RWPE2 (cell line): ENCODE measurements at regions not wholly inside any gene's neighbourhood (a gene's known extent, or its start where the extent isn't known, plus 50 kb on each side); places are given as distances from the start of the nearest gene placed in this dataset.
"Not testable (repeated sequence)": the region's sequence is repeated elsewhere in the genome, so short reads cannot be mapped to it uniquely, and the experiment has no call there.

Experiments
- ATAC-seq: fragments of 200-7000 bp; cut with Tn5 transposase; 3 replicates; pipeline ENCODE4 v1.9.1; 2021; ENCODE audit warnings: low read depth
- DNase-seq: peaks from one replicate; pipeline ENCODE4 v3.0.0-alpha.2; 2020; ENCODE audit warnings: low spot score
- H3K27ac ChIP-seq: fragments of 450-650 bp; 2 replicates; pipeline ENCODE4 v1.5.1; 2017; ENCODE audit warnings: mild to moderate bottlenecking; ENCODE audit not compliant: poor library complexity, severe bottlenecking
- H3K27me3 ChIP-seq: fragments of 250-450 bp; sonication (Bioruptor Pico); 2 replicates; pipeline ENCODE4 v1.5.1; 2021; ENCODE audit warnings: mild to moderate bottlenecking, moderate library complexity; ENCODE audit not compliant: insufficient read depth, poor library complexity, severe bottlenecking
- H3K36me3 ChIP-seq: fragments of 250-450 bp; sonication (Bioruptor Pico); 2 replicates; pipeline ENCODE4 v1.5.1; 2020; ENCODE audit warnings: low read depth, mild to moderate bottlenecking, moderate library complexity
- H3K4me1 ChIP-seq: fragments of 250-450 bp; sonication (Bioruptor Pico); 2 replicates; pipeline ENCODE4 v1.5.1; 2021; ENCODE audit warnings: mild to moderate bottlenecking, moderate library complexity; ENCODE audit not compliant: insufficient read depth, poor library complexity, severe bottlenecking
- H3K4me3 ChIP-seq: fragments of 250-450 bp; sonication (Bioruptor Pico); 2 replicates; pipeline ENCODE4 v1.5.1; 2021; ENCODE audit warnings: mild to moderate bottlenecking, moderate library complexity; ENCODE audit not compliant: severe bottlenecking
- H3K9me3 ChIP-seq: fragments of 250-450 bp; sonication (Bioruptor Pico); 2 replicates; pipeline ENCODE4 v1.5.1; 2021; ENCODE audit warnings: mild to moderate bottlenecking, moderate library complexity; ENCODE audit not compliant: severe bottlenecking
- TF ChIP-seq, protein P1 (sequence below): fragments of 450-650 bp; IDR thresholded peaks from one replicate; pipeline ENCODE4 v1.5.1; 2017; ENCODE audit warnings: mild to moderate bottlenecking, moderate library complexity; ENCODE audit not compliant: poor library complexity, severe bottlenecking

DNA sequence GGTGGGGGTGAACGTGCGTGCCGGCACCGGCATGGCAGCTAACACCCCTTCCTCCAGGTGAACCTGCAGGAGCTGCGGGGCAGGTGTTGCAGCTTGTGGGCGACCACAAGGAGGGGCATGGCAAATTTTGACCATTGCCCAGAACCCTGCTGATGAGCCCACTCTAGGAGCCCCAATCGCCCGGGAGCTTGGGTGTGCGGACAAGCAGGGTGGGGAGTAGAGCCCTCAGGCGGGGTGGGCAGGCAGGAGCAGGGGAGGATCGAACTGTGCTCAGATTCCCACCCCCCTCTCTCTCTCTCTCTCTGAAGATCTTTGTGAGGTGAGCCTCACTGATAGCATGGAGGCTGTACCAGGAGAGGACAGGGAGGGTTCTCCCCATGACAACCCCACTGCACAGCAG, 159.8 kb downstream of the GOLGA6L4 start:
- H3K27ac ChIP-seq, H3K27me3 ChIP-seq, H3K4me3 ChIP-seq, H3K36me3 ChIP-seq, H3K9me3 ChIP-seq, H3K4me1 ChIP-seq, ATAC-seq: not testable (repeated sequence)
- DNase-seq, result peak; percentile 34

DNA sequence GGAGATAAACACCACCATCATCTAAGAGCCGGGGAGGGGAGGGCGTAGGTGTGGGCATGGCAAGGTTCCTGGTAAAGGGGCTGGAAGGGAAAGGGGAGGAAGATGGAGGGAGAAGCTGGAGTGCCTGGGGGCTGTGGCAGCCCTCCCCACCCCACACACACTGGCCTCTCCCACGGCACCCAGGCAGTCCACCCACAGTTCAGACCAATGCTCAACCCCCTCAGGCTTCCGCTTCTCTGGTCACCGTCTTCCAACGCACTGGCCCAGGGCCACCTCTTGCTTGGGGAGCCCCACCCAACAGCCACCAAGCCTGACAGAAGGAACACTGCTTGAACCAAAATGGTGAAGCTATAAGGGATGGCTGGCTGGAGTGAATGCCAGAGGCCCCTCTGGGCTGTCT, 160.3 kb downstream of the GOLGA6L4 start:
- not testable (repeated sequence) for H3K27ac ChIP-seq, H3K9me3 ChIP-seq, H3K36me3 ChIP-seq, ATAC-seq, H3K4me1 ChIP-seq, H3K4me3 ChIP-seq, H3K27me3 ChIP-seq
- peak; percentile 51 for DNase-seq

DNA sequence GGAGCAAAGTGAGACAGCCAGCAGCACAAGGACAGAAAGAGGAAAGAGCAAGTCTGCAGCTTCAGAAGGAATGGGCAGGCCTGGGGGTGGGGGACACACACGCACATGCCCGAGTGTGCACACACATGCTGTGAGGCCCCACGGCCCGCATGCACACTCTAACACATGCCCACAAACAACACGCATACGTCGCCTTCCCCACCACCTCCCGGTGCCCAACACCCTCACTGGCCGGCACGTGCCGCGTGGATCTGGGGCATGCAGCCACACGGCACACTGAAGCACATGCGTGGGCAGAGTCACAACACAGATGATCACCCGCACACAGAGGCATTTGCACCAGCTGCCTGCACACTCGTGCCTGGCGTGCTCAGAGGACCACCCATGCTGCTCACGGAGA, 161.5 kb downstream of the GOLGA6L4 start:
- H3K36me3 ChIP-seq, H3K27me3 ChIP-seq, H3K4me3 ChIP-seq, H3K4me1 ChIP-seq, H3K27ac ChIP-seq, ATAC-seq, H3K9me3 ChIP-seq: not testable (repeated sequence)
- DNase-seq, result peak; percentile 60

DNA sequence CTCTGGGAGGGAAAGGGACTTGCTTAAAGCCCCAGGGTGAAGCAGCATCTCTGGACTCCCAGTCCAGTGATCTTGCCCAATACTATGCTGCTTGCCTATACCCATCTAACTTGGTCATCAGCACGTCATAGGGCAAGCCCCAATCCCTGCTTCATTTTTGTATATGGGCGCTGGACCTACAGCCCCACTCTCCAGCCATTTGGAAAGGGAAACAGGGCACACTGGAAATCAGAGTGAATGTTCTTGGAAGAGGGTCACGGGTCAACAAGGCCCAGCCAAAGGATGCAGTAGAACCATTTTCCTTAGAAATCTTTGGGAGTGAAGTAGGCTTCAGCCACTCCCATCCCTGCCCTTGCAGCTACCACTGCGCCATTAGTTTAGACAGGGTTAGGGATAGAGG, 162.5 kb downstream of the GOLGA6L4 start:
- not testable (repeated sequence) for H3K9me3 ChIP-seq, H3K4me1 ChIP-seq, ATAC-seq, H3K4me3 ChIP-seq, H3K27ac ChIP-seq, H3K27me3 ChIP-seq, H3K36me3 ChIP-seq
- peak; percentile 13 for DNase-seq

DNA sequence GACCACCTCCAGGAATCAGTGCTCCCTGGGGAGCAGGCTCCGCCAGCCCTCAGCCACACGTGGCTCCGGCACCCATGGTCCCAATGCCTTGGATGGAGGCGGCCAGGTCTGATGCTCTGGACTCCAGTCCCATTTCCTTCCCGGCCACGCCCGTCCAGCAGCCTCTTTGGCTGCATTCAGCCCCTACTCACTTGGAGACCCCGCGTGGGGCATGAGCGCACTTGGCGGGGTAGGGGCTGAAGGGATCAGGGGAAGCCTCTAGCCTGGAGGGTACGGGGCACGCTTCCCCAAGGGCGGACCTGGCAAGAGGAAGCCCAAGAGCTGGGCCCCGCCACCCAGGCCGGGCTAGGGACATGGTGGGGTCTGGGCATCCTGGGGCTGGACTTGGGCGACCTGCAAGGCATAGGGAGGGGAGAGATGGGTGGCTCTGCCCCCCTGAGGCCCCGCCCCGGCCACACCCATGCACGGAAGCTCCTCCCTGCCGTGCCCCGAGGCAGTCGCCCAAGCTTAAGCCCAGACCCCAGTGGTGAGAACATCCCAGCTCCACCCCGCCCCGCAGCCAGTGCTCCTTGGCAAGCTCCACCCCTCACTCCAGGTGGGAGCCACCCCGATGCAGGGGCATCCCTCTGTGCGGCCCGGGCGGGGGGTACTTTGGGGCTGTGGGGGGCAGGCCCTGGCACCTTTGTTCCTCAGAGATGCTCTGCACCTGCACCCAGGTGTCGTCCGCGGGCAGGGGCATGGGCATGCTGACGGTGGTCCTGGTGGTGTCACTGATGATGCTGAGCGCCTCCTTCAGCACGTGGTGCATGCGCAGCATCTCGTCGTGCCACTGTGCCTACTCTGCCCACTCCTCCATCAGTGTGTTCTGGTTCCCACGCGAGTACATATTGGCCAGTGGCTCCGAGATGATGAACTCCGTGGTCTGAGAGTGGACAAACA, 163.5 kb downstream of the GOLGA6L4 start:
- H3K36me3 ChIP-seq, result no peaks in the 10 kb centered on the region
- no peak overlapping the region for H3K4me3 ChIP-seq
- no peaks in the 10 kb centered on the region for H3K27me3 ChIP-seq
- H3K27ac ChIP-seq, result no peak overlapping the region
- DNase-seq (peak; percentile 70), ATAC-seq (0 out of 3 replicates have a peak, but pooled peaks have one; percentile 12)
- TF ChIP-seq, protein P1, sequence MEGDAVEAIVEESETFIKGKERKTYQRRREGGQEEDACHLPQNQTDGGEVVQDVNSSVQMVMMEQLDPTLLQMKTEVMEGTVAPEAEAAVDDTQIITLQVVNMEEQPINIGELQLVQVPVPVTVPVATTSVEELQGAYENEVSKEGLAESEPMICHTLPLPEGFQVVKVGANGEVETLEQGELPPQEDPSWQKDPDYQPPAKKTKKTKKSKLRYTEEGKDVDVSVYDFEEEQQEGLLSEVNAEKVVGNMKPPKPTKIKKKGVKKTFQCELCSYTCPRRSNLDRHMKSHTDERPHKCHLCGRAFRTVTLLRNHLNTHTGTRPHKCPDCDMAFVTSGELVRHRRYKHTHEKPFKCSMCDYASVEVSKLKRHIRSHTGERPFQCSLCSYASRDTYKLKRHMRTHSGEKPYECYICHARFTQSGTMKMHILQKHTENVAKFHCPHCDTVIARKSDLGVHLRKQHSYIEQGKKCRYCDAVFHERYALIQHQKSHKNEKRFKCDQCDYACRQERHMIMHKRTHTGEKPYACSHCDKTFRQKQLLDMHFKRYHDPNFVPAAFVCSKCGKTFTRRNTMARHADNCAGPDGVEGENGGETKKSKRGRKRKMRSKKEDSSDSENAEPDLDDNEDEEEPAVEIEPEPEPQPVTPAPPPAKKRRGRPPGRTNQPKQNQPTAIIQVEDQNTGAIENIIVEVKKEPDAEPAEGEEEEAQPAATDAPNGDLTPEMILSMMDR, result no peak
- H3K9me3 ChIP-seq, result no peaks in the 10 kb centered on the region
- no peaks in the 10 kb centered on the region for H3K4me1 ChIP-seq

DNA sequence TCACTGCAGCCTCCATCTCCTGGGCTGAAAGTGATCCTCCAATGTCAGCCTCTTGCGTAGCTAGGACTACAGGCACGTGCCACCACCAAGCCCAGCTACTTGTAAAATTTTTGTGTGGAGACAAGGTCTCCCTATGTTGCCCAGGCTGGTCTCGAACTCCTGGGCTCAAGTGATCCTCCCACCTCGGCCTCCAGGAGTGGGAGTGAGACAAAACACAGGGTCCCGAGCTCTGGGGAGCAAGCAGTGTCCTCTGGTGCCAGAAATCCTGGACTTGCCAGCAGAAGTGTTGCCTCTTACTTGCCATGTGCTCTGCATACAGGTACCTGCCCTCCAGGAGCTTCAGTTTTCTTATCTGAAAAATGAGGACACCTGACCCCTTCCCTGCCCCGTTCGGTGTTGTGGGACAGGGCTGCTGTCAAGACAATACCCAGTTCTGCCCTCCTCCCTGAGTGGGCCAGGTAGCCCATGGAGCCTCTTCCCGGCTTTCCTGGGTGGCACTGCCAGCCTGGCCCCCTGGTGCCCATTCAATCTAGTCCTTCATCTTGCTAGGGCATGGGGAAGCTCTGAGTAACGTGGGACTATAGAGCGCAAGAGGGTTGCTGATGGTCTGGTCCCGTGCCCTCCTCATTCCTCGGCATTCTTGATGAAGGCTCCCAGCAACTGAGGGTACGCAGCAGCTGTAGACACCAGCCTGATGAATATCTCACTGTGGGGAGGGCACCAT, 164.6 kb downstream of the GOLGA6L4 start:
- no peaks in the 10 kb centered on the region for H3K36me3 ChIP-seq
- TF ChIP-seq, protein P1, result no peak
- DNase-seq, result peak; percentile 51

More for the DNA sequence above, 164.6 kb downstream of the GOLGA6L4 start:
- H3K27ac ChIP-seq, result no peak overlapping the region
- H3K27me3 ChIP-seq, result no peaks in the 10 kb centered on the region
- no peak for ATAC-seq
- H3K9me3 ChIP-seq, result no peaks in the 10 kb centered on the region
- no peak overlapping the region for H3K4me3 ChIP-seq
- no peaks in the 10 kb centered on the region for H3K4me1 ChIP-seq
